Neuron (in vitro differentiated cells): ENCODE measurements at regions not wholly inside any gene's neighbourhood (a gene's known extent, or its start where the extent isn't known, plus 50 kb on each side); places are given as distances from the start of the nearest gene placed in this dataset.

Source experiments
- H2AFZ ChIP-seq: one replicate; pipeline ENCODE4 v1.6.1; 2013; ENCODE audit warnings: low read depth, mild to moderate bottlenecking, inconsistent platforms, low read length, moderate library complexity
- H3K27me3 ChIP-seq: one replicate; pipeline ENCODE4 v1.6.1; 2013; ENCODE audit warnings: low read length; ENCODE audit not compliant: insufficient read depth
- H3K36me3 ChIP-seq: one replicate; pipeline ENCODE4 v1.6.1; 2013; ENCODE audit warnings: low read length; ENCODE audit not compliant: insufficient read depth
- H3K4me1 ChIP-seq: one replicate; pipeline ENCODE4 v1.6.1; 2013; ENCODE audit warnings: low read length; ENCODE audit not compliant: insufficient read depth
- H3K4me3 ChIP-seq: 2 replicates; pipeline ENCODE4 v1.5.1; 2013; ENCODE audit warnings: mild to moderate bottlenecking, low read length, moderate library complexity
- H3K9me3 ChIP-seq: one replicate; pipeline ENCODE4 v1.6.1; 2013; ENCODE audit warnings: low read length

DNA sequence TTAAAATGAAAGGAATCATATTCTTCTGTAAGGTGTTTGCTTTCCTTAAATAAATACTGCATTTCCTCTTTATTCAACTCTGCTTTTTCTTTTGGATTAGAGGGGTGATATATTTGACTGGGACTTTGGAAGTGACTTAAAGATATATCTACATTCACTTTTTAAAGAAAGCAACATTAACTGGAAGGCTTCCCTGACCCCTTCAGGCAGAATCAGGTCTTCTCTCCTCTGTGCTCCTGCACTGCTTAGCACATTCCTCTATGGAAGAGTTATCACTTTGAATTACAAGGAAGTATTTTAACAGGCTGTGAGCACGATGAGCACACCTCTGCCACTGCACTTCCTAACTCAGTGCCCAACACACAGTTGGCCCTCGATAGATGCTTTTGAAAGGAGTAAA, 59.2 kb upstream of the POU3F2 start:
- H3K36me3 ChIP-seq: no peaks in the 10 kb centered on the region
- no peaks in the 10 kb centered on the region for H3K27me3 ChIP-seq
- no peak overlapping the region for H3K4me3 ChIP-seq

DNA sequence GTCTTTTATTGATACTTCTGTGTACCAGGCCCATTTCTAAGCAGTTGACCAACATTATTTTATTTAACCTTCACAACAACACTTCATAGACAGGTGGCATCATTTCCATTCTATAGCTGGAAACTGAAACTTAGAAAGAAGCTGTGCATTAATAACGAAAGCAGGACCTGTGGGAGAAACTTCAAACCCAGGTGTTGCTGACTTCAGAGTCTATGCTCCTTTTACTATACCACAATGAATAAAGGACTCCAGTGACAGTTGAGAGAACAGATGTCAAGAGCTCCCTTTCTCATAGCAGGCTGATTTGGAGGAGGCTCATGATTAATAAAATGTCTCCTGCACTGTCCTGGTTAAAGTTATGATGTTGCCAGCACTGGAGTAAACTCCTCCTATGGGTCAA, 56.6 kb upstream of the POU3F2 start:
- no peaks in the 10 kb centered on the region for H3K36me3 ChIP-seq
- H3K4me1 ChIP-seq: no peaks in the 10 kb centered on the region
- no peak overlapping the region for H2AFZ ChIP-seq
- no peaks in the 10 kb centered on the region for H3K9me3 ChIP-seq
- H3K27me3 ChIP-seq: no peaks in the 10 kb centered on the region
- no peak overlapping the region for H3K4me3 ChIP-seq

More for the DNA sequence above, 59.2 kb upstream of the POU3F2 start:
- Histone ChIP-seq H3K4me1 (no peaks in the 10 kb centered on the region), H3K9me3 (no peaks in the 10 kb centered on the region), H2AFZ (no peak overlapping the region)

GRCh38 chr6:98779618-98780017, 54.8 kb upstream of the POU3F2 start:
- H3K4me3 ChIP-seq: no peak overlapping the region
- no peaks in the 10 kb centered on the region for H3K4me1 ChIP-seq
- no peaks in the 10 kb centered on the region for H3K36me3 ChIP-seq
- no peak overlapping the region for H2AFZ ChIP-seq
- no peaks in the 10 kb centered on the region for H3K9me3 ChIP-seq
- H3K27me3 ChIP-seq: no peaks in the 10 kb centered on the region

GRCh38 chr6:98782772-98783171, 51.6 kb upstream of the POU3F2 start:
- Histone ChIP-seq H3K27me3 (no peaks in the 10 kb centered on the region), H3K36me3 (no peaks in the 10 kb centered on the region), H3K4me1 (no peaks in the 10 kb centered on the region), H2AFZ (no peak overlapping the region), H3K4me3 (no peak overlapping the region), H3K9me3 (no peaks in the 10 kb centered on the region)

- Histone ChIP-seq H3K4me1 (no peaks in the 10 kb centered on the region), H3K9me3 (no peaks in the 10 kb centered on the region), H3K27me3 (no peaks in the 10 kb centered on the region), H2AFZ (no peak overlapping the region), H3K4me3 (no peak overlapping the region), H3K36me3 (no peaks in the 10 kb centered on the region)
Observed at GRCh38 chr6:98783578-98783977, 50.8 kb upstream of the POU3F2 start.
